ENCODE measurements at regions not wholly inside any gene's neighbourhood (a gene's known extent, or its start where the extent isn't known, plus 50 kb on each side); places are given as distances from the start of the nearest gene placed in this dataset.

DNA sequence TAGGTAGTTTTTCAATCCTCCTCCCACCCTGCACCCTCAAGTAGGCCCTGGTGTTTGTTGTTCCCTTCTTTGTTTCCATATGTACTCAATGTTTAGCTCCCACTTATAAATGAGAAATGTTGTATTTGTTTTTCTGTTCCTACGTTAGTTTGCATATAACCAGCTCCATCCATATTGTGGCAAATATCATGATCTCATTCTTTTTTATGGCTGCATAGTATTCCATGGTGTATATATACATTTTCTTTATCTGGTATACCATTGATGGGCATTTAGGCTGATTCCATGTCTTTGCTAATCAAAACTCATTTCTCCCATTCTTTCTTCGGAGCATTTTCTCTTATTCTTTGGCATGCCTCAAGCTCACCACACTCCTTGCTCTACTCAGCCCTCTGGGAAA lies 789.6 kb upstream of the KCND2 start:
- H3K9ac ChIP-seq (ENCODE audit: low read depth, low read length), result no peak overlapping the region
- no peak overlapping the region for H3K27ac ChIP-seq (ENCODE audit: low read depth, low read length)
- no peaks in the 10 kb centered on the region for H3K9me3 ChIP-seq (ENCODE audit: insufficient read depth, low read depth, low read length)
- no peak overlapping the region for H3K4me3 ChIP-seq (ENCODE audit: low read length)
- H3K27me3 ChIP-seq (ENCODE audit: insufficient read depth, low read length), result no peaks in the 10 kb centered on the region
- H3K36me3 ChIP-seq (ENCODE audit: insufficient read depth, low read length), result no peaks in the 10 kb centered on the region
- WGBS, result 100% methylated on average over 1 of the region's 2 CpGs
- H3K4me1 ChIP-seq (ENCODE audit: insufficient read depth, low read length), result peaks cover 8% of the 10 kb centered on the region; the same call in 1 of the 2 replicates

DNA sequence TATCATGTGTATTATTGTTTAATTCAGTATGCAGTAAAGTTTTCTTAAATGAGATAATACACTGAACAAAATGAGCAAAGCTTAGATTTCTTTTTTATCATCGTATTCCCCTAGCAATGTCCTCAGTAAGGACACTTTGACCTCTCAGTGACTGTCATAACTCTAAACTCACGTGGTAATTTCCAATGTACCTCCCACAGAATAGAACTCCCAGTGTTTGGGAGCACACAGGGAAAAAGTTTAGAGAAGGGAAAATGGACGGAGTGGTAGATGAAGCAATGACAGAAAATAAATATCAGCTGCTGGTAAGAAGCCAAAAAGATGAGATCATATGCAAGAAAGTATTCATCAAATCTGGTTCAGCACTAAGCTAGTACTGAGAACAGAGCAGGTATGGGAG lies 758.6 kb upstream of the KCND2 start:
- Histone ChIP-seq H3K9me3 (ENCODE audit: insufficient read depth, low read depth, low read length) (no peaks in the 10 kb centered on the region), H3K4me1 (ENCODE audit: insufficient read depth, low read length) (no peaks in the 10 kb centered on the region), H3K4me3 (ENCODE audit: low read length) (no peak overlapping the region), H3K27me3 (ENCODE audit: insufficient read depth, low read length) (no peaks in the 10 kb centered on the region), H3K27ac (ENCODE audit: low read depth, low read length) (no peak overlapping the region), H3K36me3 (ENCODE audit: insufficient read depth, low read length) (no peaks in the 10 kb centered on the region), H3K9ac (ENCODE audit: low read depth, low read length) (no peak overlapping the region)
- WGBS, result 91% methylated on average over 3 of the region's 3 CpGs

DNA sequence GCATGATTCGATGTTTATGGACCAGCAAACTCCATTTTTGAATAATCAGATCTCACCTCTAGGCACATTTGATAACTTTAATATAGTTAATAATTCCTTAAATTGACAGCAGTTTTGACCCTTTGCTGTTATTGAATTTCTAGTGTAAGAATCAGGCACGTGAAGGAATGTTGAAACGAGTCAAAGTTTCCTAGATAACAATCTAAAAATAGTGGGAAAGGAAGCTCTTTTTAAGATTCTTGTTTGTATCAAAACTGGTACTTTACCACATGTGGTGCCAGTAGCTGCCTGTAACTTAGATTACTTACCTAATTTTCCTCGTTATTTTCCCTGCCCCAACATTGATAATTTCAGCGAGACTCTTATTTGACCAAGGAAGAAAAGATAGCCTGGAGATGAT lies 757.8 kb upstream of the KCND2 start:
- Histone ChIP-seq H3K27me3 (ENCODE audit: insufficient read depth, low read length) (no peaks in the 10 kb centered on the region), H3K4me1 (ENCODE audit: insufficient read depth, low read length) (no peaks in the 10 kb centered on the region), H3K36me3 (ENCODE audit: insufficient read depth, low read length) (no peaks in the 10 kb centered on the region), H3K9me3 (ENCODE audit: insufficient read depth, low read depth, low read length) (no peaks in the 10 kb centered on the region), H3K4me3 (ENCODE audit: low read length) (no peak overlapping the region), H3K9ac (ENCODE audit: low read depth, low read length) (no peak overlapping the region), H3K27ac (ENCODE audit: low read depth, low read length) (no peak overlapping the region)
- 87% methylated on average over 5 of the region's 5 CpGs for WGBS

DNA sequence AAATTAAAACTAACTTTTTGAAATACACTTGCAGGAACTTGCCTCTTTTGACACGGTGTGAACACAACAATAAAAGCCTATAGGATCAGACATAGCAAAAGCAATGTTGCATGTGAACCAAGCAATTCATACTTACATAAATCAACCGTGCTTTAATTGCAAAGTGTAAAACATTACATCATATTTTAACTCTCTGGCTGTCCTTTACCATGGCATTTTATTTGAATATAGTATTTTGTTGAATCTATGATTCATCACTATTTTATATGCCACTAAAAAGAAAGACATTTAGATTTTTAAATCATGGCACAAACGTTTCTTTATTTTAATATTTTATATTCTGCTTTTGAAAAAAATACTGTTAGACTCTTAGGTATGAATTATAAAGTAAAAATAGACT lies 757.0 kb upstream of the KCND2 start:
- Histone ChIP-seq H3K27ac (ENCODE audit: low read depth, low read length) (no peak overlapping the region), H3K4me1 (ENCODE audit: insufficient read depth, low read length) (no peaks in the 10 kb centered on the region), H3K36me3 (ENCODE audit: insufficient read depth, low read length) (no peaks in the 10 kb centered on the region), H3K27me3 (ENCODE audit: insufficient read depth, low read length) (no peaks in the 10 kb centered on the region), H3K9ac (ENCODE audit: low read depth, low read length) (no peak overlapping the region), H3K4me3 (ENCODE audit: low read length) (no peak overlapping the region), H3K9me3 (ENCODE audit: insufficient read depth, low read depth, low read length) (no peaks in the 10 kb centered on the region)
- 94% methylated on average over 2 of the region's 3 CpGs for WGBS

DNA sequence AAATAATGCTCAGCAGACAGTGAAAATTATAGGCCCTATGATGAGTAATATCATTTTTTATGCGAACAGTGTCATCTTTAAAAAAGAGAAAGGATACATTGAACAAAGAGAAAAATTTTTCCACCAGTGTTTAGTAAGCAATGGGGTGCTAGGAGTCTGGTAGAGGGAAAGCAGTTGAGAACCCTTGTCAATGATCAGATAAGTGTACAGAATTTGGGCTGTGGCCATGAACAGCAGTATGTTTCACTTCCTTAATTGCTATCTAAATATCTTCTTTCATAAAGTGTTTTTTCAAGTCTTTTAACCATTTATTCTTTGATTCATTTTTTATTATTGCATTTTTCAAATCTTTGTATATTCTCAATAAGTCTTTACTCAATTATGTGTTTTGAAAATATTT lies 750.7 kb upstream of the KCND2 start:
- Histone ChIP-seq H3K9me3 (ENCODE audit: insufficient read depth, low read depth, low read length) (0 out of 2 replicates have a peak, but pooled peaks cover 5% of the 10 kb centered on the region), H3K9ac (ENCODE audit: low read depth, low read length) (no peak overlapping the region), H3K27me3 (ENCODE audit: insufficient read depth, low read length) (no peaks in the 10 kb centered on the region), H3K4me3 (ENCODE audit: low read length) (no peak overlapping the region), H3K4me1 (ENCODE audit: insufficient read depth, low read length) (no peaks in the 10 kb centered on the region), H3K27ac (ENCODE audit: low read depth, low read length) (no peak overlapping the region), H3K36me3 (ENCODE audit: insufficient read depth, low read length) (no peaks in the 10 kb centered on the region)
- 100% methylated on average over 1 of the region's 1 CpG for WGBS

DNA sequence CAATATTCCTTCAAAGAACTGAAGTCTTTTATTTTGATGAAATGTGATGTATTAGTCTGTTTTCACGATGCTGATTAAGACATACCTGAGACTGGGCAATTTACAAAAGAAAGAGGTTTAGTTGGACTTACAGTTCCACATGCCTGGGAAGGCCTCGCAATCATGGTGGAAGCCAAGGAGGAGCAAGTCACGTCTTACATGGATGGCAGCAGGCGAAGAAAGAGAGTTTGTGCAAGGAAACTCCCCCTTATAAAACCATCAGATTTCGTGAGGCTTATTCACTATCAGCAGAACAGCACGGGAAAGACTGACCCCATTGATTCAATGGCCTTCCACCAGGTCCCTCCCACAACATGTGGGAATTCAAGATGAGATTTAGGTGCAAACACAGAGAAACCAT lies 750.3 kb upstream of the KCND2 start:
- Histone ChIP-seq H3K27me3 (ENCODE audit: insufficient read depth, low read length) (no peaks in the 10 kb centered on the region), H3K9ac (ENCODE audit: low read depth, low read length) (no peak overlapping the region), H3K4me3 (ENCODE audit: low read length) (no peak overlapping the region), H3K36me3 (ENCODE audit: insufficient read depth, low read length) (no peaks in the 10 kb centered on the region), H3K9me3 (ENCODE audit: insufficient read depth, low read depth, low read length) (0 out of 2 replicates have a peak, but pooled peaks cover 5% of the 10 kb centered on the region), H3K4me1 (ENCODE audit: insufficient read depth, low read length) (no peaks in the 10 kb centered on the region), H3K27ac (ENCODE audit: low read depth, low read length) (no peak overlapping the region)
- 97% methylated on average over 6 of the region's 6 CpGs for WGBS

DNA sequence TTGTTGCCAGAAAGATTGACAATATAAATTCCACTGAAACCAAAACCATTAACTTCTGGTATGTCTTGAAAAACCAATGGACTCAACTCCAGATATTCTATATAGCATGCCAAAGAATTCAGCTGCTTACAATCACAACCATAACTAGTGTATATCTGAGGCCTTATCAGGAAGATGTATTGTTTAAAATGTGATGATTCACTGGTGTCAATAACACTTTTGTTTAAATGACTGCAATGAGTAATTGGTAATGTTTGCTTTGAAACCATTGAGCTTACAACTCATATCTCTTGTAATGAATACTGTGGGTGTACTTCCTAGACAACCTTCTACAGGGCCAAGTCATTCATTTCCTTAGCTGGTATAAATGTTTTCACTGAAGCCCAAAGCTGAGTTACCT lies 727.9 kb upstream of the KCND2 start:
- Histone ChIP-seq H3K9me3 (ENCODE audit: insufficient read depth, low read depth, low read length) (no peaks in the 10 kb centered on the region), H3K36me3 (ENCODE audit: insufficient read depth, low read length) (no peaks in the 10 kb centered on the region), H3K4me3 (ENCODE audit: low read length) (no peak overlapping the region), H3K4me1 (ENCODE audit: insufficient read depth, low read length) (no peaks in the 10 kb centered on the region), H3K27ac (ENCODE audit: low read depth, low read length) (no peak overlapping the region), H3K9ac (ENCODE audit: low read depth, low read length) (no peak overlapping the region), H3K27me3 (ENCODE audit: insufficient read depth, low read length) (no peaks in the 10 kb centered on the region)

DNA sequence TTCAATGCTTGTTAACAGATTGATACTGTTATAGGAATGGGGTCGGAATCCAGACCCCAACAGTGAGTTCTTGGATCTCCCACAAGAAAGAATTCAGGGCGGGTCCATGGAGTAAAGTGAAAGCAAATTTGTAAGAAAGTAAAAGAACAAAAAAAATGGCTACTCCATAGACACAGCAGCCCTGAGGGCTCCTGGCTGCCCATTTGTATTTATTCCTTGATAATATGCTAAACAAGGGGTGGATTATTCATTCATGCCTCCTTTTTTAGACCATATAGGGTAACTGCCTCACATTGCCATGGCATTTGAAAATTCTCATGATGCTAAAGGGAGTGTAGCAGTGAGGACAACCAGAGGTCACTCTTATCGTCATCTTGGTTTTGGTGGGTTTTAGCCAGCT lies 717.2 kb upstream of the KCND2 start:
- no peaks in the 10 kb centered on the region for H3K4me1 ChIP-seq (ENCODE audit: insufficient read depth, low read length)
- H3K9ac ChIP-seq (ENCODE audit: low read depth, low read length), result no peak overlapping the region
- 93% methylated on average over 2 of the region's 3 CpGs for WGBS
- no peak overlapping the region for H3K27ac ChIP-seq (ENCODE audit: low read depth, low read length)
- no peaks in the 10 kb centered on the region for H3K36me3 ChIP-seq (ENCODE audit: insufficient read depth, low read length)
- no peak overlapping the region for H3K4me3 ChIP-seq (ENCODE audit: low read length)
- H3K9me3 ChIP-seq (ENCODE audit: insufficient read depth, low read depth, low read length), result no peaks in the 10 kb centered on the region
- no peaks in the 10 kb centered on the region for H3K27me3 ChIP-seq (ENCODE audit: insufficient read depth, low read length)

DNA sequence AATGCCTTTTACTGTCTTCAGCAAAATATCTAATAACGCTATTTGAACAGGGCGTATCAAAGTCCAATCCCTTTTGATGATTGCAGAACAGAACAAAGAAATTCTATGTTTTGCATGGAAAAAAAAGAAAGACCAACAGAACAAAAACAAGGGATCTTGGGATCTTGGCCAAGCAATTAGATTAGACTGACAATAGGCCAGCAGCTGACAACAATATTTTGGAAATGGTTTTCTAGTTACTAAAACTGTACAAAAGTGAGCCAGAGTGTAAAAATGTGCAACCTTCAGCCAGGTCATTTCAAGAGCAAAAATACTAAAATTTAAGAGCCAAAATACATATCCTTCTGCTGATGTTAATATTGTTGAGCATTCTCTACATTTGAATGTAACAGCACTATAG lies 716.5 kb upstream of the KCND2 start:
- Histone ChIP-seq H3K27me3 (ENCODE audit: insufficient read depth, low read length) (no peaks in the 10 kb centered on the region), H3K9me3 (ENCODE audit: insufficient read depth, low read depth, low read length) (no peaks in the 10 kb centered on the region), H3K9ac (ENCODE audit: low read depth, low read length) (no peak overlapping the region), H3K4me3 (ENCODE audit: low read length) (no peak overlapping the region), H3K27ac (ENCODE audit: low read depth, low read length) (no peak overlapping the region), H3K4me1 (ENCODE audit: insufficient read depth, low read length) (no peaks in the 10 kb centered on the region), H3K36me3 (ENCODE audit: insufficient read depth, low read length) (no peaks in the 10 kb centered on the region)
- WGBS, result 88% methylated on average over 1 of the region's 2 CpGs

DNA sequence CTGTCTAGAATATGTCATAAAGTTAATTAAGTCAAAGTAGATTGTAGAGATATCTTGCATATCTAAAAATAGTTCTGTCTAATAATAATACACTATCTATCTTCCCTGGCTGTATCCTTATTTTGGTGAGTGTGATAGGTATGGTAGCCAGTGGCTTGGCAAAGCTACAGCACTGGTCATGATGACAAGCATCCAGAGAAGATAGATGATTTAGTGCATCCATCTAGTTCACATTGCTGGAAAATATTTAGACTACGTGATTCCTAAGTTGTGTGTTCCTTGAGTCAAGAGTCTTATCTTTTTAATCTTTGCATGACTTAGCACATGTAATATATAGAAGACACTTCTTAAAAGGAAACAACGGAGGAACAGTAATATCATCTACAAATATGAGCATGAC lies 711.2 kb upstream of the KCND2 start:
- H3K27me3 ChIP-seq (ENCODE audit: insufficient read depth, low read length), result no peaks in the 10 kb centered on the region
- H3K36me3 ChIP-seq (ENCODE audit: insufficient read depth, low read length), result no peaks in the 10 kb centered on the region
- H3K27ac ChIP-seq (ENCODE audit: low read depth, low read length), result no peak overlapping the region
- H3K4me1 ChIP-seq (ENCODE audit: insufficient read depth, low read length), result no peaks in the 10 kb centered on the region
- no peak overlapping the region for H3K9ac ChIP-seq (ENCODE audit: low read depth, low read length)
- WGBS, result 100% methylated on average over 1 of the region's 2 CpGs
- H3K4me3 ChIP-seq (ENCODE audit: low read length), result no peak overlapping the region
- H3K9me3 ChIP-seq (ENCODE audit: insufficient read depth, low read depth, low read length), result no peaks in the 10 kb centered on the region

DNA sequence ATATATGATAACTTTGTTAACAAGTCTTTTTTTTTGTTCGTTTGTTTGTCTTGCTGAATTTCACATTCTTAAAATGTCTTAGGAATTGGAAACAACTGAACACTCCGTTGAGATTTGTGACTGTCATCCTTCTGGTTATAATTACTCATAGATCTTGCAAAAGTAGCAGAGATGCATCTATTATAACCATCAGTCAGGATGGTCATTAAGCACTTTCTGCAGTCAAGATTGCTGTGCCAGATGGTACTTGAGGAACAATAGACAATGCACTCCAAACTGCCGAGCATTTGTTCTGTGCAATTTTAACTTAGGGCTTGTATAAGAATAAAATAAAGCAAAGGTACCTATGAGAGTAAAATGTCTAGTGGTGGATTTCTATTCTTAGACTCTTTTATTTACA lies 710.1 kb upstream of the KCND2 start:
- Histone ChIP-seq H3K27ac (ENCODE audit: low read depth, low read length) (no peak overlapping the region), H3K4me3 (ENCODE audit: low read length) (no peak overlapping the region), H3K9me3 (ENCODE audit: insufficient read depth, low read depth, low read length) (no peaks in the 10 kb centered on the region), H3K36me3 (ENCODE audit: insufficient read depth, low read length) (no peaks in the 10 kb centered on the region), H3K4me1 (ENCODE audit: insufficient read depth, low read length) (no peaks in the 10 kb centered on the region), H3K27me3 (ENCODE audit: insufficient read depth, low read length) (no peaks in the 10 kb centered on the region), H3K9ac (ENCODE audit: low read depth, low read length) (no peak overlapping the region)
- WGBS, result 95% methylated on average over 2 of the region's 3 CpGs

DNA sequence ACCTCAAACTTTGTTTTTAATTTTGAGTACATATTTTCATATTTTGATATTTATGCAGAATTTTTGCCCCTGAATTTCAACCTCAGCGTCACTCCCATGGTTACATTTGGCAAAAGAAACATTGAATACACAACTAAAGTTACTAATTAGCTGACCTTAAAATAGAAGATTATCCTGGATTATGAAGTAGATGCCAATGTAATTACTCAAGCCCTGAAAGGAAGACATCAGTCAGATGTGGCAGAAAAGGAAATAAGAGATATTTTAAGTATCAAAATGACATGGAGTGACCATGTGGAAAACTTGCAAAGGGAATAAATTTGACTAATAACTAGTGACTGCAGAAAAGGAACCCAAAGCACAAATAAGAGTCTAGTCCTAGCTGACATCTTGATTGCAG lies 701.3 kb upstream of the KCND2 start:
- H3K4me1 ChIP-seq (ENCODE audit: insufficient read depth, low read length), result no peaks in the 10 kb centered on the region
- no peak overlapping the region for H3K4me3 ChIP-seq (ENCODE audit: low read length)
- H3K27me3 ChIP-seq (ENCODE audit: insufficient read depth, low read length), result no peaks in the 10 kb centered on the region
- no peak overlapping the region for H3K9ac ChIP-seq (ENCODE audit: low read depth, low read length)
- H3K36me3 ChIP-seq (ENCODE audit: insufficient read depth, low read length), result no peaks in the 10 kb centered on the region
- H3K27ac ChIP-seq (ENCODE audit: low read depth, low read length), result no peak overlapping the region
- WGBS, result no CpG with 5 or more reads among the region's 1 CpG
- H3K9me3 ChIP-seq (ENCODE audit: insufficient read depth, low read depth, low read length), result no peaks in the 10 kb centered on the region

Measured in HUES64 (cell line).